Activated CD4-positive, alpha-beta T cell treated with anti-CD3 and anti-CD28 coated beads, Interleukin-2, Interleukin-4, amounts not matched to agents 100 ng/mL and 50 ng/mL, durations not matched to agents 16 hours and 8 hours (primary cell): ENCODE measurements at regions not wholly inside any gene's neighbourhood (a gene's known extent, or its start where the extent isn't known, plus 50 kb on each side); places are given as distances from the start of the nearest gene placed in this dataset.
A peak's percentile ranks its signal among the peaks of the same experiment; 100 is the strongest.

Experiments
- DNase-seq: peaks from one replicate; pipeline ENCODE4 v3.0.0-alpha.2; 2020; ENCODE audit warnings: low spot score

- peak; percentile 16 for DNase-seq
These were observed 106.6 kb upstream of the ID2 start for GRCh38 chr2:8575038-8575833.

- DNase-seq, result no peak
These were observed 105.9 kb upstream of the ID2 start for GRCh38 chr2:8575834-8576423.

- peak; percentile 38 for DNase-seq
These were observed 105.2 kb upstream of the ID2 start for GRCh38 chr2:8576525-8577167.

- DNase-seq, result no peak
These were observed 104.3 kb upstream of the ID2 start for GRCh38 chr2:8577573-8577972.

GRCh38 chr2:8578335-8579244 is 103.3 kb upstream of the ID2 start:
- no peak for DNase-seq

- no peak for DNase-seq
These were observed 102.3 kb upstream of the ID2 start for GRCh38 chr2:8579485-8580085.

GRCh38 chr2:8580316-8581233 is 101.3 kb upstream of the ID2 start:
- no peak for DNase-seq

- DNase-seq, result no peak
These were observed 100.7 kb upstream of the ID2 start for GRCh38 chr2:8581234-8581561.

- no peak for DNase-seq
These were observed 100.2 kb upstream of the ID2 start for GRCh38 chr2:8581601-8582041.

- DNase-seq, result no peak
These were observed 99.7 kb upstream of the ID2 start for GRCh38 chr2:8582191-8582590.

- DNase-seq, result no peak
These were observed 99.0 kb upstream of the ID2 start for GRCh38 chr2:8582651-8583399.

GRCh38 chr2:8583400-8584173 is 98.3 kb upstream of the ID2 start:
- peak; percentile 58 for DNase-seq

- no peak for DNase-seq
These were observed 97.4 kb upstream of the ID2 start for GRCh38 chr2:8584174-8585066.

GRCh38 chr2:8586457-8587051 is 95.3 kb upstream of the ID2 start:
- DNase-seq, result no peak

- DNase-seq, result no peak
These were observed 94.5 kb upstream of the ID2 start for GRCh38 chr2:8587251-8587791.

- peak; percentile 58 for DNase-seq
These were observed 93.7 kb upstream of the ID2 start for GRCh38 chr2:8587920-8588830.

- DNase-seq, result no peak
These were observed 93.0 kb upstream of the ID2 start for GRCh38 chr2:8588831-8589191.
